Mesodermal cell (in vitro differentiated cells): ENCODE measurements at regions not wholly inside any gene's neighbourhood (a gene's known extent, or its start where the extent isn't known, plus 50 kb on each side); places are given as distances from the start of the nearest gene placed in this dataset.

Experiments used
- H3K27ac ChIP-seq: 2 replicates; pipeline ENCODE4 v1.7.0; 2013; ENCODE audit warnings: mild to moderate bottlenecking, low read depth, low read length, moderate library complexity; ENCODE audit not compliant: severe bottlenecking
- H3K36me3 ChIP-seq: 2 replicates; pipeline ENCODE4 v1.7.1; 2013; ENCODE audit warnings: mild to moderate bottlenecking, low read length, moderate library complexity; ENCODE audit not compliant: control insufficient read depth, insufficient read depth
- H3K4me1 ChIP-seq: one replicate; pipeline ENCODE4 v1.7.1; 2013; ENCODE audit warnings: mild to moderate bottlenecking, low read length; ENCODE audit not compliant: insufficient read depth, control insufficient read depth, poor library complexity, severe bottlenecking
- H3K4me3 ChIP-seq: 2 replicates; pipeline ENCODE4 v1.7.0; 2013; ENCODE audit warnings: low read length, control low read depth, mild to moderate bottlenecking; ENCODE audit not compliant: insufficient read depth, poor library complexity, severe bottlenecking; ENCODE audit errors: extremely low read depth
- H3K9me3 ChIP-seq: 2 replicates; pipeline ENCODE4 v1.7.1; 2013; ENCODE audit warnings: mild to moderate bottlenecking, low read length, moderate library complexity; ENCODE audit not compliant: control insufficient read depth
- WGBS, 2 experiments: methylation state at CpG; one replicate each; pipeline ENCODE4 v1.1.5; 2013; ENCODE audit warnings: missing lambda C conversion rate in 2 of 2; ENCODE audit not compliant: insufficient coverage in 2 of 2; 5-methylcytosine and 5-hydroxymethylcytosine counted together

GRCh38 chr12:29843036-29843435 is 59.3 kb upstream of the TMTC1 start:
- Histone ChIP-seq H3K4me3 (no peak overlapping the region), H3K27ac (no peak overlapping the region), H3K9me3 (no peaks in the 10 kb centered on the region), H3K4me1 (no peaks in the 10 kb centered on the region), H3K36me3 (no peaks in the 10 kb centered on the region)

GRCh38 chr12:29838768-29839167 is 55.0 kb upstream of the TMTC1 start:
- Histone ChIP-seq H3K27ac (no peak overlapping the region), H3K36me3 (no peaks in the 10 kb centered on the region), H3K4me3 (no peak overlapping the region), H3K4me1 (no peaks in the 10 kb centered on the region), H3K9me3 (no peaks in the 10 kb centered on the region)
- no CpG with 5 or more reads among the region's 1 CpG for WGBS, 2 experiments
